HepG2 (cell line): ENCODE measurements at regions not wholly inside any gene's neighbourhood (a gene's known extent, or its start where the extent isn't known, plus 50 kb on each side); places are given as distances from the start of the nearest gene placed in this dataset.

Experiments
- ATAC-seq: fragments of 200-7000 bp; cut with Tn5 transposase; 3 replicates; pipeline ENCODE4 v1.9.1; 2020; ENCODE audit warnings: mild to moderate bottlenecking, moderate library complexity
- BruUV-seq: library from RNA; stranded (reverse); fragments of 400-500 nt; replicated peaks from 2 replicates; lab custom pipeline; 2021; lab: Mats Ljungman, UMichigan
- CTCF ChIA-PET: fragments of 300-600 bp; formaldehyde crosslinking; extraction: SDS; loops from one replicate; lab custom pipeline; 2021; ENCODE audit warnings: low total read pairs, inconsistent platforms, low intra/inter-chr PET ratio; lab: Yijun Ruan, JAX
- POLR2A ChIA-PET: fragments of 350-600 bp; sonication (Branson Sonifier 250); formaldehyde crosslinking; loops from one replicate; lab custom pipeline; 2020; ENCODE audit warnings: antibody characterized with exemption, inconsistent platforms; lab: Yijun Ruan, JAX
- DNase-seq: peaks from one replicate; pipeline ENCODE4 v3.0.0-alpha.2; 2015; ENCODE audit warnings: low spot score
- FAIRE-seq: peaks from 3 replicates; lab custom pipeline; 2011; peaks lifted over from hg19 to GRCh38; lab: Jason Lieb, UNC
- H2AFZ ChIP-seq: one replicate; pipeline ENCODE4 v1.6.1; 2011; ENCODE audit warnings: low read length, inconsistent platforms
- H3K27ac ChIP-seq: fragments of 300-600 bp; 3 replicates; pipeline ENCODE4 v1.8.0; 2011; ENCODE audit warnings: mixed run types, mild to moderate bottlenecking, mixed read lengths, low read length, inconsistent platforms; ENCODE audit not compliant: insufficient read depth; ENCODE audit errors: extremely low read length
- H3K27me3 ChIP-seq, 2 experiments: fragments of 200-600 bp in 1 of 2; 2 replicates in 1 of 2; 3 replicates in 1 of 2; pipeline versions ENCODE4 v1.6.0 to v1.8.0; 2011; ENCODE audit warnings: low read length in 2 of 2, mild to moderate bottlenecking in 2 of 2, moderate library complexity in 2 of 2, inconsistent platforms in 1 of 2; ENCODE audit not compliant: insufficient read depth in 2 of 2, control insufficient read depth in 1 of 2
- H3K36me3 ChIP-seq, 2 experiments: fragments of 200-600 bp in 1 of 2; replicated peaks in 1 of 2; 2 replicates in 1 of 2; 3 replicates in 1 of 2; pipeline versions ENCODE4 v1.5.1 to v1.8.0; 2011; ENCODE audit warnings: low read length in 2 of 2, inconsistent platforms in 1 of 2; ENCODE audit not compliant: insufficient read depth in 2 of 2, control insufficient read depth in 1 of 2
- H3K4me1 ChIP-seq: 2 replicates; pipeline ENCODE4 v1.5.1; 2012; ENCODE audit warnings: low read length, inconsistent platforms; ENCODE audit not compliant: insufficient read depth
- H3K4me2 ChIP-seq: 2 replicates; pipeline ENCODE4 v1.6.0; 2011; ENCODE audit warnings: low read depth, low read length, inconsistent platforms
- H3K4me3 ChIP-seq, 3 experiments: fragments of 200-600 bp in 1 of 3; sonication (generic), shearing (Covaris generic) in 1 of 3; replicated peaks in 1 of 3; 2 replicates each; pipeline ENCODE4 v1.5.1; 2011 to 2016; ENCODE audit warnings: low read length in 3 of 3, inconsistent platforms in 2 of 3, low read depth in 2 of 3, mild to moderate bottlenecking in 2 of 3, control low read depth in 1 of 3, mixed read lengths in 1 of 3; ENCODE audit not compliant: insufficient read depth in 1 of 3
- H3K79me2 ChIP-seq: one replicate; pipeline ENCODE4 v1.6.1; 2011; ENCODE audit warnings: low read length, inconsistent platforms; ENCODE audit not compliant: insufficient read depth
- H3K9ac ChIP-seq: 2 replicates; pipeline ENCODE4 v1.6.0; 2011; ENCODE audit warnings: mild to moderate bottlenecking, low read depth, low read length, inconsistent platforms; ENCODE audit not compliant: insufficient read depth
- H3K9me3 ChIP-seq: 2 replicates; pipeline ENCODE4 v1.5.1; 2012; ENCODE audit warnings: mild to moderate bottlenecking, low read length
- H4K20me1 ChIP-seq: 2 replicates; pipeline ENCODE4 v1.6.0; 2011; ENCODE audit warnings: inconsistent platforms, mild to moderate bottlenecking, low read length, moderate library complexity; ENCODE audit not compliant: insufficient read depth
- FLYWCH1 ChIP-seq: sonication (generic); formaldehyde crosslinking; IDR thresholded peaks from 2 replicates; pipeline ENCODE4 v1.8.1; 2023; ENCODE audit warnings: mild to moderate bottlenecking, missing genetic modification reagents
- ZHX2 ChIP-seq, 2 experiments: sonication (generic) in 1 of 2; formaldehyde crosslinking in 1 of 2; IDR thresholded peaks; 2 replicates each; pipeline versions ENCODE4 v1.6.1 to v1.9.0; 2014 to 2022; ENCODE audit warnings: antibody characterized with exemption in 1 of 2, borderline replicate concordance in 1 of 2, inconsistent platforms in 1 of 2, low read depth in 1 of 2, missing genetic modification reagents in 1 of 2
- WGBS: methylation state at CpG from one replicate; pipeline ENCODE4 v1.1.6; 2017; ENCODE audit warnings: low lambda C conversion rate; 5-methylcytosine and 5-hydroxymethylcytosine counted together
- in situ Hi-C: cut with HindIII; loops from 2 replicates; pipeline ENCODE4 v1.10.0; 2017; ENCODE audit warnings: low pct_unique_long_range_greater_than_20kb; ENCODE audit not compliant: extremely low pct_ligation_motif_present
- intact Hi-C: fragments of 100-400 bp; cut with micrococcal nuclease; formaldehyde crosslinking; loops from one replicate; pipeline ENCODE4 v1.10.0; 2022; ENCODE audit not compliant: unreplicated experiment

- no peaks in the 10 kb centered on the region for H3K4me1 ChIP-seq
- POLR2A ChIA-PET: no interaction called here
- CTCF ChIA-PET: no interaction called here
- FAIRE-seq (no peak), DNase-seq (no peak), ATAC-seq (no peak)
- intact Hi-C loops: no loop called here
- no peaks in the 10 kb centered on the region for H3K27me3 ChIP-seq
- H3K9ac ChIP-seq: no peak overlapping the region
- WGBS: 95% methylated on average over 11 of the region's 11 CpGs
- no TSS peak for BruUV-seq
- in situ Hi-C loops: no loop called here
- H3K79me2 ChIP-seq: no peaks in the 10 kb centered on the region
- H3K36me3 ChIP-seq: peaks cover 0 to 5% of the 10 kb centered on the region in 2 experiments; a peak in 3 of 5 replicates
- no peak overlapping the region for H3K4me2 ChIP-seq
- TF ChIP-seq FLYWCH1 (CRISPR knock-in tag): no peak
- no peak for TF ChIP-seq ZHX2 (IDR thresholded peaks at IDR 0.05; ENCODE audit: low read depth)
- no peak for TF ChIP-seq ZHX2 (CRISPR knock-in tag; IDR thresholded peaks at IDR 0.05; ENCODE audit: borderline replicate concordance)
- H3K27ac ChIP-seq: no peak overlapping the region
- no peaks in the 10 kb centered on the region for H3K9me3 ChIP-seq
- no peak overlapping the region for H3K4me3 ChIP-seq
- H2AFZ ChIP-seq: no peak overlapping the region
- no peaks in the 10 kb centered on the region for H4K20me1 ChIP-seq
Measured at GRCh38 chr15:62711691-62712454, 330.7 kb upstream of the TPM1 start.
